ENCODE measurements at regions not wholly inside any gene's neighbourhood (a gene's known extent, or its start where the extent isn't known, plus 50 kb on each side); places are given as distances from the start of the nearest gene placed in this dataset.
"Not testable (repeated sequence)": the region's sequence is repeated elsewhere in the genome, so short reads cannot be mapped to it uniquely, and the experiment has no call there.

DNA sequence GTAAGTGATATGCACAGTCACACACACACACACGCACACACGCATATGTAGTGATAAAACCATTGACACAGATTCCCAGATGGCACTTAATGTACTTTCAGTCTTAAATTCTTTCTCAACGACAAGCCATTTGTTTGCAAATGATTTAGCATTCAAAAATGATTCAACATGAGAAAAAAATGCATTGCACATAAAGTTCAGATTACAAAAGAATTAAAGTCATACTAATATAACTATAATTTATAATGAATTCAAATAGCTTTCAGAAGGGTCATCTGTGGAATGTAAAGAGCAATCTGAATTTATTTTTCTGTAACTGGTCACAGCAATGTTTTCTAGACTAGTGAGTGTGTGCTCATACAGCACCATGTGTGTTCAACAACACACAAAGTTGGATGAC lies 521.6 kb upstream of the ZNF337 start:
- TF ChIP-seq, protein P1, sequence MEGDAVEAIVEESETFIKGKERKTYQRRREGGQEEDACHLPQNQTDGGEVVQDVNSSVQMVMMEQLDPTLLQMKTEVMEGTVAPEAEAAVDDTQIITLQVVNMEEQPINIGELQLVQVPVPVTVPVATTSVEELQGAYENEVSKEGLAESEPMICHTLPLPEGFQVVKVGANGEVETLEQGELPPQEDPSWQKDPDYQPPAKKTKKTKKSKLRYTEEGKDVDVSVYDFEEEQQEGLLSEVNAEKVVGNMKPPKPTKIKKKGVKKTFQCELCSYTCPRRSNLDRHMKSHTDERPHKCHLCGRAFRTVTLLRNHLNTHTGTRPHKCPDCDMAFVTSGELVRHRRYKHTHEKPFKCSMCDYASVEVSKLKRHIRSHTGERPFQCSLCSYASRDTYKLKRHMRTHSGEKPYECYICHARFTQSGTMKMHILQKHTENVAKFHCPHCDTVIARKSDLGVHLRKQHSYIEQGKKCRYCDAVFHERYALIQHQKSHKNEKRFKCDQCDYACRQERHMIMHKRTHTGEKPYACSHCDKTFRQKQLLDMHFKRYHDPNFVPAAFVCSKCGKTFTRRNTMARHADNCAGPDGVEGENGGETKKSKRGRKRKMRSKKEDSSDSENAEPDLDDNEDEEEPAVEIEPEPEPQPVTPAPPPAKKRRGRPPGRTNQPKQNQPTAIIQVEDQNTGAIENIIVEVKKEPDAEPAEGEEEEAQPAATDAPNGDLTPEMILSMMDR (conservative IDR thresholded peaks at IDR 0.05; ENCODE audit: low read depth, low read length): no peak
- no peak for DNase-seq (ENCODE audit: low read depth)
- H3K4me3 ChIP-seq (ENCODE audit: low read depth, low read length): no peak overlapping the region

DNA sequence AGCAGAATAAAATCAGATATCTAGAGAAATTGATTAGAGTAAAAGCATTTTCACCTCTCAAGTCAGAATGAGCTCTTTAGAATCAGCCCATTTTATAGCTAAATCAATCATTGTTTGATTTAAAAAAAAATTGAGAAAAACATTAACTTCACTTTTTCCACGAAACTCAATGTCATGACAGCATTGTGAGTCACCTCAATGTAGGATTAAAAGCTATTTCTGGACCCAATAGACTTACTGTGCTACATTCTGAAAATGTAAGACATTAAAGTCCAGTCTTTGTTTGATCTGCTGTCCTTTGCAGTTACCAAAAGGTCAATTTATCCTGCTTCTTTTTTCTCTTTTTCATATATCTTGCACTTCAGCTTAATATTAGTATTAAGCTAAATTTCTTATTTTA lies 519.4 kb upstream of the ZNF337 start:
- H3K4me3 ChIP-seq (ENCODE audit: low read depth, low read length): no peak overlapping the region
- TF ChIP-seq, protein P1 (conservative IDR thresholded peaks at IDR 0.05; ENCODE audit: low read depth, low read length): no peak
- no peak for DNase-seq (ENCODE audit: low read depth)

DNA sequence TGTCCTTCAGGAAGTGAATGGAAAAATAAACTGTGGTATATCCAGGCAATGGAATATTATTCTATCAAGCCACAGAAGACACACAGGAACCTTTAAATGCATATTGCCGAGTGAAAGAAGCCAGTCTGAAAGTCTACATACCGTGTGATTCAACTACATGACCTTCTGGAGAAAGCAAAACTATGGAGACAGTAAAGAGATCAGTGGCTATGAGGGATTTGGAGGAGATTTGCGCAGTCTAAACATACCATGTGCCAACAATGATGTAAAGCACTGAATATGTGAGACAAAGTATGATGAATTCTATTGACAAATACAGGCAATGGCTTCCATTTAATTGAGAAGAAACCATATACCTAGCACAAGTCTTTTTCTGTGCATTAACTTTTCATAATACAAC lies 518.3 kb upstream of the ZNF337 start:
- DNase-seq (ENCODE audit: low read depth): no peak

DNA sequence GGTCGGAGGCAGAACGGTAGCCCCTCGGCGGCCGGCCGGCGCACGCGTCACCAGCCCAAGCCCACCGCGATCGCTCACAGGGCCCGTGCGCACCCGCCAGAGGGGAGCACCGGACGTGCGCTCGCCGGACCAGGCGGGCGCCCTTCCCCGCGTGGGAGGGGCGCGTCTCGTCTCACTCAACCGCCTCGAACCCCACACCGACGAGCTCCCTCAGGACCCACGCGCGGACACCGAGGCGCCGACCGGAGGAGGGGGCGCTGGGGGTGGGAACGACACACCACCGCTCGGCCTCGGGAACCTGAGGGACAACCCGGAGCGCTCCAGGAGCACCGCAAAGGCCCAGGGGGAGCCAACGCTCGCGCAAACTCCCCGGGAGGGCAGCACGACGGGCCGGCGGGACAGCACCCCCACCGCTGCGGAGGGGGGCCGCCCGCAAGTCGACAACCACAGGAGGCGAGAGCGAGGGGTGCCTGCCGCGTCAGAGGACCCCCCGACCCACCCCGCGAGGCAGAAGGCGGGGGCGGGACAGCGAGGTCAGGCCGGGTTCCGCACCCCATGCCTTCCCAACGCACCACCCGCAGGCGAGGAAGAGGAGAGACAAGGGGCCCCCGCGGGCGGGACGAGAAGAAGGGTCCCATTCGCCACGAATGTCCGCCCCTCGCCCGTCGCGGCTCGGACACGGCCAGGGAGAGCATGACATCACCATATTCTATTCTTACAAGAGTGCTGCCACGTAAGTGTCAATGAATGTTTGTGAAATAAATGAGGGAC lies 512.7 kb upstream of the ZNF337 start:
- TF ChIP-seq, protein P1 (conservative IDR thresholded peaks at IDR 0.05; ENCODE audit: low read depth, low read length): no peak
- H3K4me3 ChIP-seq (ENCODE audit: low read depth, low read length): no peak overlapping the region
- no peak for DNase-seq (ENCODE audit: low read depth)

More for the DNA sequence above, 518.3 kb upstream of the ZNF337 start:
- no peak overlapping the region for H3K4me3 ChIP-seq (ENCODE audit: low read depth, low read length)
- TF ChIP-seq, protein P1 (conservative IDR thresholded peaks at IDR 0.05; ENCODE audit: low read depth, low read length): no peak

DNA sequence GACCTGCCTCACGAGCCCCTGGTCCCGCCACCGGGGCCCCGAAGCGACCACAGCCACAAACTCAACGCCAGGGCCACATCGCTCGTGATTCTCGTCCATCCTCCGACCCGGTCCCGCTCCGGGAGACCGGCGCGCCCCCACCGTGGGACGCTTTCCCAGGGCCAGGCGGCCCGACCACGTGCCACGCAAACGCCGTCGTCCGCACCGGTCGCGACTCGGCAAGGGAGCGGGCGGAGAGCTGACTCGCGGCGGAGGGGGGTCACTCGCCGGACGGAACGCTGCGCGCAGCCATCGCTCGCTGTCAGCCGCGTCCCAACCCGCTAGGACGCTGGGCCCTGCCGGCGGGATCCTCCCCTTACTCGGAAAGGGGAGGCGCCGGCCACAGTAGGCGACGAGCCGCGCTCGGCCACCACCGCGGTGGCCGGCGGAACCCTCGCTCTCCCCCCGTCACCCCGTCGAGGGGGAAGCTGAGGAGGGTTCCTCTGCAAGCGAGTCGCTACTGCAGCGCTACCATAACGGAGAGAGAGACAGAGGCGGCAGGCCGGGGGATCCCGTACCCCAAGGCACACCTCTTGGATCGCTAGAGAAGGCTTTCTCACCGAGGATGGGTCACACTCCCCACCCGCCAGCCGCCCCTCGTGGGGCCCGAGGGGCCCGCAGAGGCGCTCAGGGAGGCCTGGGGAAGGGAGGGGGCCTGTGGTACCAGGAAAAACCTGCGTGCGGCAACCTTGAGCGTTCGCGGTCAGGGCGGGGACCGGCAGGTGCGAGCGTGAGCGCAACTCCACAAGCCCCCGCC lies 511.8 kb upstream of the ZNF337 start:
- H3K4me3 ChIP-seq (ENCODE audit: low read depth, low read length): peak overlapping the region; percentile 27
- no peak for DNase-seq (ENCODE audit: low read depth)
- TF ChIP-seq, protein P1 (conservative IDR thresholded peaks at IDR 0.05; ENCODE audit: low read depth, low read length): no peak

DNA sequence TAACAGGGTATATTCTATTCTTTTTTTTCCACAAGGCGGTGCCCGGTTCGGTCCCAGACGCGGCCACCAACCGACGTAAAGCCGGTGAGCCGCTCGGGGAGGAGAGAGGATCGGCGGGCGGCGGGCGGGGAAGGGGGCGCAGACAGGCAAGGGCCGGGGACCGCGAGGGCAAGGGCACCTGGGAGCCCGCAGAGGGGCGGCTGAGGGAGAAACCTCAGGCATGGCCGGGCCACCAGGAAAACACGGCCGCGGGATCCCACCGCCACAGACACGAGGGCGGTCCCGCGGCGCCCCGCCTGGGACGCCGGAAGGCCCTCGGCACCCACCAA lies 511.3 kb upstream of the ZNF337 start:
- not testable (repeated sequence) for DNase-seq (ENCODE audit: low read depth)
- H3K4me3 ChIP-seq (ENCODE audit: low read depth, low read length): peak overlapping the region; percentile 27

DNA sequence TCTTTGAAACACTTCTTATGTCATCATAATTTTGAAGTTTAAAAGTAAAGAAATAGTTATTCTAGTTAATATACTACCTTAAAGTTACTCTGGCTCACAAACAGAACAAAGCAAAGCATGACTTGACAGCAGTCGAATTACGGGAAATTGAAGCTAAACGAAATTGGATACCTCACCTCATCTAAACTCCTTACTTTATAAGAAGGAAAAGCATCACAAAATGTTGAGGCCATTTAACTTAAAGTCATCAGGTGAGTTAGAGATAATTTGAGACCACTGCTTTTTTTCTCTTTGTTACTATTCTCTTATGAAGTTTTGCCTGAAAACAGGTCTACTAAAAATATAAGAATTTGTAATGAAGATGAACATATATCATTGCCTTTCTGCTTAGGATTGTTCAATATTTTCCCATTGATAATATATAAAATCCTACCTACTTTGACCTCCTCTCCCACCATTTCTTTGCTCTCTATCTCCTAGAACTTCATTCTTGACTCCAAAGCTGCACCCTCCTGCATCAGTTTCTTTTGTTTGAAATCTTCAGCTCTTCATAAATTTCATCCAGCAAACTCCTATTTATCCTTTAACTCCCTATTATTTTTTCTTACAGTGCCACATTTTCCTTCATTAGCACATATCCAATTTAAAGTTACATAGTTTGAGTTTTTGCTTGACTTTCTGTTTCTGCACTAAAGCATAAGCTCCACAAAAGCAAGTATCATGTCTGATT lies 510.7 kb upstream of the ZNF337 start:
- H3K4me3 ChIP-seq (ENCODE audit: low read depth, low read length): no peak overlapping the region
- TF ChIP-seq, protein P1 (conservative IDR thresholded peaks at IDR 0.05; ENCODE audit: low read depth, low read length): no peak
- DNase-seq (ENCODE audit: low read depth): no peak
